Left renal cortex interstitium (tissue), 4 donors: ENCODE measurements at regions not wholly inside any gene's neighbourhood (a gene's known extent, or its start where the extent isn't known, plus 50 kb on each side); places are given as distances from the start of the nearest gene placed in this dataset.
"Not testable (repeated sequence)": the region's sequence is repeated elsewhere in the genome, so short reads cannot be mapped to it uniquely, and the experiment has no call there.

Experiments
- DNase-seq, 4 donors: peaks; one replicate each; pipeline ENCODE4 v3.0.0-alpha.2; 2013; ENCODE audit warnings: low read depth in 4 of 4, low spot score in 2 of 4, missing footprints in 1 of 4

DNA sequence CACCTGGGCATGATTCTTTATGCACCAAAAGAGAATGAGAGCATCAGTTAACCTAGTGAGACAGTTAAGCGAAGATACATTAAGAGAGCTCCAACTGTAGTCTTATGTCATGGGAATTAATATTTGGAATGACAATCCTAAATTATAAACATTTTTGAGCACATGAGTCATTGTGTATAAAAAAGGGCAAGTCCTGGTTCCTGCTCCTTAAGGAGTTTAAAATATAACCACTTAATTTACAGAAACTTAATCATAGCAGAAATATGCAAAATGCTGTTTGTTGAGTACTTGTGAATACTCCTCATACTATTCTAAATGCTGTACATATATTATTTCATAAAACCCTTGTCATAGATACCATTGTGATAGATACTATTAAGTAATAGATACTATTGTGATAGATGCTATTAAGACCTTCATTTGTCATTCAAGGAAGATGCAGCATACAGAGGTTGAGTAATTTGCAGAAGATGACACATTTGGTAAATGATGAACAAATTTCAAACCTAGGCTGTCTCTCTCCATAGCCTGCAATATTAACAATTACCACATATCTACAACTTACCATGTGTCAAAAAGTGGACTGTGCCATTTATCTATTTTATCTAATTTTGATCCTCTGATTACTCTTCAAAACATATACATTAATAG is 301.0 kb downstream of the TBC1D4 start:
- no peak for DNase-seq

GRCh38 chr13:75178436-75178835 is 303.5 kb downstream of the TBC1D4 start:
- DNase-seq: no peak

GRCh38 chr13:75175575-75175974 is 306.4 kb downstream of the TBC1D4 start:
- DNase-seq: no peak

- not testable (repeated sequence) for DNase-seq
Observed at GRCh38 chr13:75175097-75175496, 306.9 kb downstream of the TBC1D4 start.

- DNase-seq: no peak
Observed at GRCh38 chr13:75174481-75174880, 307.5 kb downstream of the TBC1D4 start.

- no peak for DNase-seq
Observed at GRCh38 chr13:75173457-75174356, 308.3 kb downstream of the TBC1D4 start.

DNA sequence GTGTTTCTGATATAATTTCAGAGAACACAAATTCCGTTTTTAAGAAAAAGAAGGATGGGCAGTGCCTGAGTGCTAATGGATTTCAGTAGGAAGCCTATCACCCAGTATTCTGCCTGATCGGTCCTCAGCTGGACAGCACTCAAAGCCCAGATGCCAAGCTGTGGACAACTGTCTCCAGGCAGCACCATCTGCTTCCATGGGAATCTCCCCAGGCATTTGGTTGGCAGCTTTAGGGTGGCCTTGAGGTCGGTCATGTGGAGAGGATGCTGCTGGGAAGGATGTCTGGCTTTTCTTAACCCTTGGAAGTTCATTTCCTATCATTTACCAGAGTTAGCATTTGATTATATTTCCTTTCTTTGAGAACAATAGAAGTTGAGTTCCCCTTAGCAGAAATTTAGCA is 311.7 kb downstream of the TBC1D4 start:
- DNase-seq: no peak

DNA sequence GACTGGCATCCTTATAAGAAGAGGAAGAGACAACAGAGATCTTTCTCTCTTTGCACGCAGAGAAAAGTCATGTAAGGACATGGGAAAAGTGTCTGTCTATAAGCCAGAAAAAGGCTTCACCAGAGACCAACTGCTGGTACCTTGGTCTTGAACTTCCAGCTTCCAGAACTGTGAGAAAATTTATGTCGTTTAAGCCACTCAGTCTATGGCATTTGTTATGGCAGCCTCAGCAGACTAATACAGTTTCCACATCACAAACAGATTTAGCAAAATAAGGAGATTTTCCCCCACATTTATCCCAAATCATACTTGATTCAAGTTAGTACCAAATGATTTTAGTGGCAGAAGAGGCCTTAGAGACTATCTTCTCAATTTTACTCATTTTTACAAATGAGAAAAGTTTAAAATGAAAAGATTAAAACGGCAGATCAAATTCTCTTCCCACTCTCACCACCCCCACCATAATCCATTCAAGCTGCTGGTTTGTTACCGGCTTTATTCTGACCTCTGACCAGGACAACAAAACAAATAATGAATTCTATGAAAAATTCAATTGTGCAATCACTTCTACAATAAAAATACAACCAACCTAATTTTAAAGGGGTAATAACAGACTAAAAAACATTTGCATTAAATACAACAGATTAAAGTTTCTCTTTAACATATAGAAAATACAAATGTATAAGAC is 316.3 kb downstream of the TBC1D4 start:
- no peak for DNase-seq

DNA sequence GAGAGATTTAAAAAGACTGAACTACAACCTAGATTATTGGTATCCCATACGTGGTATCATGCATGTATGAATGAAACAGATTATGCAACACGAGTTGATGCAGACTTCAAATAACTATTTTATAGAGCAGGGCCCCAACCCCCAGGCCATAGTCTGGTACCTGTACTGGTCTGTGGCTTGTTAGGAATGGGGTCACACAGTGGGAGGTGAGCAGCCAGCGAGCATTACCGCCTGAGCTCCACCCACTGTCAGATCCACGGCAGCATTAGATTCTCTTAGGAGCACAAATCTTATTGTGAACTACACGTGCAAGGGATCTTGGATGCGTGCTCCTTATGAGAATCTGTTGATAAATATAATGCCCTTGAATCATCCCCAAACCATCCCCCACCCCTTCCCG is 320.2 kb downstream of the TBC1D4 start:
- no peak for DNase-seq

DNA sequence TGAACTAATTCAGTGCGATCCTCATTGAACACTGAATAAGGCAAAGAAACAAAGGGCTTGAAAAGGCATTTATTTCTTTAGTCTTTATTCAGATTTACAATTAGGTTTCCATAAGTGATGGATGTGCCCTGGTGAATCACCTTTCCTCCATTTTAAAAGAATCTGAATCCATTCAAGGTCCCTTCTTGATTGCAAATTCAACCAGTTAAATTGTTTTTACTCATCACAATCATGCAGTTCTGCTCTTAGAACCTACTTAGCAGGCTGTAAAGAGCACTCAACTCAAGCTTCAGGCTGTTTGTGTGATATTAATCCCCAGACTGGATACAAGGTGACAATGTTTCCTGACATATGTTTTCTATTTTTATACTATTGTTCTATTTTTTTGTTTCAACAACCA is 321.0 kb downstream of the TBC1D4 start:
- DNase-seq: no peak

DNA sequence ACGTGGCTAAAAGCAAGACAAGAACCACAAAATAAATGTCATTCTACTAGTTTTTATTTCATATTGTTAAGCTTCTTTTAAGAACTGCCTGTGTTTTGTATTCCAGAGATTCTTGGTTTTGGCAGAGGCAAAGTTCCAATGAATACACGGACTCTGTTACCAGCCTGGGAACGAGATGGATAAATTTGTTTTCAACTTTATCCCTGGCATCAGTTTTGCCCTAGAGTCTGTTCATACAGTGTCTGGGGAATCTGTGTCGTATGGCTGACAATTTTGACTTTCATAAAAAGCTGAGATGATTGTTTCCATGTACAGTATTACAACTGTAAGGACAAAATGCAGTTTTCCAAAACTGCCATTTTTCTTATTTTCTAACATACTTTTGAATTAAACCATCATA is 327.6 kb downstream of the TBC1D4 start:
- DNase-seq: no peak

GRCh38 chr13:75153834-75154233 is 328.1 kb downstream of the TBC1D4 start:
- DNase-seq: no peak

GRCh38 chr13:75153386-75153785 is 328.6 kb downstream of the TBC1D4 start:
- no peak for DNase-seq

DNA sequence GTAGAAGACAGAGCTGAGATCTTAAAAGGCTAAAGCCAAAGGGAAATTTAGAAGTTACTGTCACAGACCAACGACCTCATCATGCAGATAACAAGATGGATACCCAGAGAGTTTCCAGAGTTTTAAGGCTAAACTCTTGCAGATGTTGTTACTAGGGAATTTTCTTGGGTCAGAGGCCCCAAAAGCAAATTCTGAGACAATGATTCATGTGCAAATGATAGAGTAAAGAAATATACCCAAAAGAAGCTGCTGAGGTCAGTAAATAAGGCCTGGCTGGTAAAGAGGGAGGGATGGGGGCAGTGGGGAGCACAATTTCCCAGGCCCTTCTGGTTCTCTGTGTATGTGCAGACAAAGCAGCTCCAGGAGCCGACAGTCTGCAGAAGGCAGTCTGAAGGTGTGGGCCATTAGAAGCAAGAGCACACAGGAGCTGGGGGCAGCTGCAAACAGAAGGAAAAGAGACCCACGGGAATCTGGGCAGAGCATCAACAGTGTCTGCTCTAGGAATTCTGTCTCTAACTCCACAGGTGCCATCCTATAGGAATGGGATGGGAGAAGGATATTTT is 330.8 kb downstream of the TBC1D4 start:
- no peak for DNase-seq

- DNase-seq: no peak
Observed at GRCh38 chr13:75149776-75150175, 332.2 kb downstream of the TBC1D4 start.

GRCh38 chr13:75147946-75148345 is 334.0 kb downstream of the TBC1D4 start:
- DNase-seq: peak in 1 of 4 donors; percentile 4

DNA sequence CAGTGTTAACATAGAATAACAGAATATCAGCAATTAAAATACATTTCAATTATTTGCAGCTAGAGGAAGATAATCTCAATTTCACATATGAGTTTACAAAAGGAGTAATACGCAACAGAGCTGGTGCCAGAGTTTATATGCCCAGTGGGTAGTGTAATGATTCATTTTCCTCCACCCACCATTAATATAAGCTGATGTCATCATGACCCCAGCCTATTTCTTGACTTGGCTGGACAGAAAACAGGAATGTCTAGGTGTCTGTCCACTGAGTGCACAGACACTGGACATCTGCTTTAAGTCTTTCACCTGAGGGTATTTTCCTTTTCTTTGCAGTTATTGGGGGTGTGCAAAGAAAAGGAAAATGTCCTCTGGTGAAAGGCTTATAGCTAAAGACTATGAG is 335.5 kb downstream of the TBC1D4 start:
- no peak for DNase-seq

DNA sequence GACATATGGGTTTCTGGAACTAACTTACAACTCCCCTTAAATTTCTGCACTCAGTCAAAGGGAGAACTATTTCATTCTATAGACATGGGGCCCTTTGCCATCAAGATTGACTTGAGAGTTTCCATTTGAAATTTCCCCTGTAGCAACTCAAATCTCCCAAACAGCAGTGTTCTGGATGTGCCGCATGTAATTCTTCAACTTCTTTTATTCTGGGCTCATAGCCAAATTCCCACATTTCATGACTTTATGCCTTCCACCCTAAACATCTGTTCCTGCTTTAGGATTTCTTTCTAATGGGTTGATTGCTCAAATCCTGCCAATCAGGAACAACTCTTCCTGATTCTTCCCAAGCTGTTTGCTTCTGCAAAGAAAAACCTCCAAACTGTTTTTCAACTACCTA is 336.0 kb downstream of the TBC1D4 start:
- peak in 2 of 4 donors; percentile 9 to 28 for DNase-seq

- DNase-seq: no peak
Observed at GRCh38 chr13:75139291-75139690, 342.7 kb downstream of the TBC1D4 start.

DNA sequence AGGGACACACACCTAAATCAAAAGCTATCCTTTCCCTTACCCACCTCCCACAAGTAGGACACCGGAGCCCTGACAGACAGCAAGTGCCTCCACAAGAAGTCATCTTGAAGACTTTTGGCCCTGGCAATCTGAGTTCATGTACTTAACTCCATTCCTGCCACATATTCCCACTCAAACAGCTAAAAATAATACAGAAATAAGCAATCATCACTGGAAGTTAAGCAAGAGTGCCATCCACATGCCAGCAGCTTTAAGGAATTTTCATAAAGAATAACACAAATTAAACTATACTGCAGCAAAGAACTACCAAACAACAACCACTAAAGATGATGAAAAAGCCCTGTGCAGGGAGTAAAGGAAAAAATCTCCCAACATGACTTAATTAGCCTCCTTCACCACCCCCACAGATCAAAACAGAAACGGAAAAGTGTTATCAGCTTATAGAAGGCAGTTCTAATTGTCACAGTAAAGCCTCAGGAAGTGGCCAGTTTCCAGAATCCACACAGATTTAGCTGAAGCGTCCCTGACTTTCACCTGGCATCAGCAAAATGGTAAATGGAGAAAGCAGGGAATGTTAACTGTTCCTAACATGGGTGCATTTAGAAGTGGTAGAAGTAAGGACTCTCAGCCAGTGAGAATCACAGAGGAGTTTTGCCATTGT is 343.9 kb downstream of the TBC1D4 start:
- no peak for DNase-seq

DNA sequence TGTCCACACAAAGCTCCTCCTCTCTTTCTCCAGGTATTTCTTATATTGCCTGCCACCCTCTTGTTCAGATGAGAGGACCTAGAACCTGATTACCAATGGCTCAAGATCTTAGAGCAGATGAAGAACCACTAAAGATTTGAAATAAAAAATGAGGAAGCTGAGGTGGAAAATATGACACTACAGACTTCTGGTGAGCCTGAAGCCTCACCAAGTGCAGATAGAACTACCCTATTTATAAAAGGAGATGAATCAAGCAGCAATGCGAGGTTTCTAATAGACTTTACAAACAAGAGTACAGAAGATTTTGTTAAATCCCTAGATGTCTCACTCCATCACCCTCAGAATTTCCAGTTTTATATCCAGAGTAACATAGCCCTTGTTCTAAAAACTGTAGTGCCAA is 345.8 kb downstream of the TBC1D4 start:
- DNase-seq: no peak
